ENCODE measurements at regions not wholly inside any gene's neighbourhood (a gene's known extent, or its start where the extent isn't known, plus 50 kb on each side); places are given as distances from the start of the nearest gene placed in this dataset.

DNA sequence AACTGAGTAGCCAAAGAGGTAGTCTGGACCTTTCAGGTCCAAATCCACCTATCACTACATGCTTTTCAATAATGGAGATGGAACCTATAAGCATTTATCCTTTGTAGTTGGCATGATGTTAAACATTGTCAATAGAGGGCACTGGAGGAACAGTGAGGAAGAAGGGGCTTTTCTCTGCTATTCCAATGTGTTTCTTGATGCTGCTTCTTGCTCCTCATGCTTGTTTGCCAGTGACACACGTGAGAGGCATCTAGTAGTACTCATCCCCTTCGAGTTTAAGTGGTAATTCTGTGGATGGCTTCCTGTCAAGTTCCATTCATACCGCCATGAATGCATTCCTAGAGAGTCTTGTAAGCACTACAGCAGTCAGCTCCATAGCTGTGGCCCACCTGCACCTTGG, 84.0 kb downstream of the NAA11 start:
- H3K36me3 ChIP-seq, result no peaks in the 10 kb centered on the region
- WGBS, 5 donors, result 33 to 66% (median 46%) methylated on average over 3 of the region's 3 CpGs
- H3K9me3 ChIP-seq, result peaks cover 0 to 5% (median 0%) of the 10 kb centered on the region in 8 donors
- H3K27ac ChIP-seq, result no peak overlapping the region
- no peak for DNase-seq
- intact Hi-C loops (cut with DNase I; ENCODE audit: low total_unique reads), result no loop called here
- H3K27me3 ChIP-seq (replicated peaks in 1 of 7), result no peaks in the 10 kb centered on the region
- H3K4me3 ChIP-seq, result no peak overlapping the region
- H3K4me1 ChIP-seq, result no peaks in the 10 kb centered on the region
- TF ChIP-seq POLR2AphosphoS5 (IDR thresholded peaks at IDR 0.05) (no peak), CTCF (IDR thresholded peaks at IDR 0.05 in 8 of 11, conservative IDR thresholded peaks at IDR 0.05 in 3 of 11) (no peak), POLR2A (IDR thresholded peaks at IDR 0.05) (no peak)

- Histone ChIP-seq H3K36me3 (no peaks in the 10 kb centered on the region), H3K27me3 (replicated peaks in 1 of 7) (no peaks in the 10 kb centered on the region), H3K9me3 (no peaks in the 10 kb centered on the region), H3K27ac (no peak overlapping the region), H3K4me3 (no peak overlapping the region), H3K4me1 (no peaks in the 10 kb centered on the region)
- DNase-seq, result no peak
- intact Hi-C loops (cut with DNase I; ENCODE audit: low total_unique reads), result no loop called here
- TF ChIP-seq POLR2A (IDR thresholded peaks at IDR 0.05) (no peak), POLR2AphosphoS5 (IDR thresholded peaks at IDR 0.05) (no peak), CTCF (IDR thresholded peaks at IDR 0.05 in 8 of 11, conservative IDR thresholded peaks at IDR 0.05 in 3 of 11) (no peak)
- 33 to 63% (median 34%) methylated on average over 2 of the region's 2 CpGs for WGBS, 5 donors
Observed at GRCh38 chr4:79237851-79238250, 88.0 kb downstream of the NAA11 start.

- intact Hi-C loops (cut with DNase I; ENCODE audit: low total_unique reads), result no loop called here
- H3K27ac ChIP-seq, result no peak overlapping the region
Observed at GRCh38 chr4:79236785-79237184, 89.1 kb downstream of the NAA11 start.

GRCh38 chr4:79235095-79235494, 90.8 kb downstream of the NAA11 start:
- intact Hi-C loops (cut with DNase I; ENCODE audit: low total_unique reads), result no loop called here
- Histone ChIP-seq H3K4me1 (no peaks in the 10 kb centered on the region), H3K9me3 (no peaks in the 10 kb centered on the region), H3K4me3 (no peak overlapping the region), H3K27me3 (replicated peaks in 1 of 7) (no peaks in the 10 kb centered on the region), H3K36me3 (no peaks in the 10 kb centered on the region), H3K27ac (no peak overlapping the region)
- WGBS, 5 donors, result 69 to 89% (median 81%) methylated on average over 4 of the region's 4 CpGs
- DNase-seq, result no peak
- TF ChIP-seq POLR2A (IDR thresholded peaks at IDR 0.05), result no peak
- TF ChIP-seq CTCF (IDR thresholded peaks at IDR 0.05 in 8 of 11, conservative IDR thresholded peaks at IDR 0.05 in 3 of 11), result no peak
- no peak for TF ChIP-seq POLR2AphosphoS5 (IDR thresholded peaks at IDR 0.05)

More at GRCh38 chr4:79236785-79237184, 89.1 kb downstream of the NAA11 start:
- no peaks in the 10 kb centered on the region for H3K36me3 ChIP-seq
- WGBS, 5 donors, result 65 to 81% (median 75%) methylated on average over 1 of the region's 1 CpG
- no peak overlapping the region for H3K4me3 ChIP-seq
- DNase-seq, result no peak
- H3K4me1 ChIP-seq, result no peaks in the 10 kb centered on the region
- TF ChIP-seq POLR2AphosphoS5 (IDR thresholded peaks at IDR 0.05), result no peak
- TF ChIP-seq CTCF (IDR thresholded peaks at IDR 0.05 in 8 of 11, conservative IDR thresholded peaks at IDR 0.05 in 3 of 11), result no peak
- no peak for TF ChIP-seq POLR2A (IDR thresholded peaks at IDR 0.05)
- H3K9me3 ChIP-seq, result no peaks in the 10 kb centered on the region
- no peaks in the 10 kb centered on the region for H3K27me3 ChIP-seq (replicated peaks in 1 of 7)
